GM18505 (cell line): ENCODE measurements at regions not wholly inside any gene's neighbourhood (a gene's known extent, or its start where the extent isn't known, plus 50 kb on each side); places are given as distances from the start of the nearest gene placed in this dataset.

ENCODE experiments used
- ATAC-seq: cut with Tn5 transposase; IDR thresholded peaks from one replicate; pipeline ENCODE4 v1.9.1; 2021; ENCODE audit not compliant: unreplicated experiment
- POLR2A ChIP-seq: IDR thresholded peaks from 4 replicates; pipeline ENCODE4 v1.6.1; 2011; ENCODE audit warnings: borderline replicate concordance; ENCODE audit not compliant: insufficient read depth, insufficient read length; ENCODE audit errors: extremely low read depth

GRCh38 chr4:110675426-110675825, 52.5 kb upstream of the PITX2 start:
- TF ChIP-seq POLR2A = no peak
- no peak for ATAC-seq

DNA sequence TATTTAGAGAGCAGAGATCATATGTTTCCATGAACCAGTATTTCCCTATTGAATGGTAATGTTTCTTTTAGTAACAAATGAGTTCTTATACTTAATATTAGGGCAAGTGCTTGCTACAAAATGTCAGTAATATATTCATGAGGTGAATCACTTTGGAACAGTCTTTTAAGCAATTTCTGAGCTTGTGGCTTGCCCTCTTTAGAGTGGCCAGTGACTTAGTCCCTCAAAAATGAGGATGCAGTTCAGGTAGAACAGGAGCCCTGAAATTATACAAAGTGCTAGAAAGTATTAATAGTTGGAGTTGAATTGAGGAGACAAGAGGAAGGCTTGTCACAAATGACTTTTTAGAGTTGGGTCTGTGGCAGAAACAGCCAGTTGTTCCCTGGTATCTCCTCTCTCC, 53.4 kb upstream of the PITX2 start:
- ATAC-seq = no peak
- no peak for TF ChIP-seq POLR2A

GRCh38 chr4:110678517-110679227, 55.8 kb upstream of the PITX2 start:
- TF ChIP-seq POLR2A = no peak
- no peak for ATAC-seq

DNA sequence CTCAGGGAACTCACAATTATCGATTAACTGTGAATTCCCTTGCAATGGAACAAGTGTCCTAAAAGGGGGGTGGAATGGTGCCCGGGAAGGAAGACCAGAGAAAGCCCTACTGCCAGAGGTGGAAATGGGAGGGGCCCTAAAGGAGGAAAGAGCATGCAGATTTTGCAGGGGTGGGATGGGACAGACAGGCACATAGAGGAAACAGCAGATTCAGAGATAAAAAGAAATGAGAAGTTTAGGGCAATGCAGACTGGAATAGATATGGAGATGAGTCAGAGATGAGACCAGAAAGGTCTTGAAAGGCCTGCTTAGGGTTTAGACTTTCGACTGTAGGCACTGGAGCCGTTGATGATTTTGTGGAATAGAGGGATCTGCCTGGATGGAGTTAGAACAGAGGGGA, 57.4 kb upstream of the PITX2 start:
- TF ChIP-seq POLR2A = no peak
- no peak for ATAC-seq

DNA sequence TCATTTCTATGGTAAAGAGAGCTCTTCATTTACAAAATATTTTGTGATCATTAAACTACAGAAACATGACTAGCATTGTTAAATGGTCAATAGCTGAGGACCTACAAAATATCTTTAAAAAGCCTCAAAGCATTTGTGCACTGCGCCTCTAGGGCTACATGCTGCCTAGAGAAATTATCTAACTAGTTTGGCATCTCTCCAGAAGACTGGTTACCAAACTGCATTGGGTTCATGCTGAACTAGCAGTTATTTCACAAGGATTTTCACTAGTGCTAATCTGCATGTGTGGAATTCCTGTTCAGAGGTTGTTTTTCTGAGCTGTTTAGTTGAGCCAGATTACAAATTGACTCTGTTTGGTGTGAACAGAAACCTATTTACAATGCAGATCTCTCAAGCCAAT, 58.5 kb upstream of the PITX2 start:
- ATAC-seq = no peak
- TF ChIP-seq POLR2A = no peak

DNA sequence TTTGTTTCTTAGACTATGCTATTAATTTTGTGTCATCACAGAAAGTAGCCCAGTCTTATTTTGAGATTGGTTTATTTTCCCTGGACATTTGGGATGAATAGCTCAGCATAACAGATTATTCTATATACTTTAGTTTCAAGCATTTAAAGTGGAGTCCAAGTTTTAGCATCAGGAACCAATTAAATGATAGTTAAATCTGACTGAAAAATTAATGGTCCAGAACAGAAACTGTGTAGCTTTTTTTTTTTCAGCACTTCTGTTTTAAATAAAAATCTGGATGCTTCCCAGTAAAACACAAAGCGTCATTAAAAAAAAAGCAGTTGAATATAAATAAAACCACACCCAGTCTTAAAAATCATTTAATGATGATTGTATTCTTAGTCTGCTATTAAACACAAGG, 59.4 kb upstream of the PITX2 start:
- TF ChIP-seq POLR2A = no peak
- ATAC-seq = no peak

DNA sequence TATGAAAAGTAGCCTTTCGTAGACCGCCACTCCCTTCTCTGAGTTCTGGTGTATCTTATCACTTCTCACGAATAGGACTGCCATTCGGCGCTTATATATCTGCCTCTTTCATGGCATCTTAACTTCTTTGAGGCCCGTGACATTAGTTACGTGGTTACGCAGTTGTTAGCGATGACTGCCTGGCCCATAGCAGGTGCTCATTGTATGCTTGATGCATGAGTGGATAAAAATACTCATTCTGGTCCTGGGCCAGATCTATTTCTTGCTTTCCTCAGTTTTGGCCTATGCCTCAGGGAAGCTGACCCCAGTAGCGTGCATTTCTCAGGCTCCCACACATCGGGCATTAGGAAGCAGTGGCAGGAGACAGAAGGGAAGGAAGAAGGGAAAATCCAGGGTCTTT, 60.7 kb upstream of the PITX2 start:
- no peak for TF ChIP-seq POLR2A
- ATAC-seq = no peak

DNA sequence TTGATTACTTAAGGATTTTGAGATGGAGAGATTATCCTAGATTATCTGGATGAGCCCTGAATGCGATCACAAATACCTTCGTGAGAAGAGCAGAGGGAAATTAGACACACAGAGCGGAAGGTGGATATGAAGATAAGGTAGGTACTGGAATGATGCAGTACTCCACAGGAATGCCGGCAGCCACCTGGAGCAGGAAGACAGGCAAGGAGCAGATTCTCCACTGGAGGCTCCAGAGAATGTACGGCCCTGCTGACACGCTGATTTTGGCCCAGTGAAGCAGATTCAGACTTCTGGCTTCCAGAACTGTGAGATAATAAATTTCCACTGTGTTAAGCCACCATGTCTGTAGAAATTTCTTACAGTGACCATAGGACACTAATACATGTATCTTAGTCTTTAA, 79.4 kb upstream of the PITX2 start:
- ATAC-seq = no peak
- no peak for TF ChIP-seq POLR2A

GRCh38 chr4:110704748-110705439, 82.0 kb upstream of the PITX2 start:
- ATAC-seq = peak; percentile 88
- TF ChIP-seq POLR2A = no peak

- peak; percentile 33 for ATAC-seq
- TF ChIP-seq POLR2A = no peak
Measured at GRCh38 chr4:110705440-110705782, 82.5 kb upstream of the PITX2 start.

- TF ChIP-seq POLR2A = no peak
- no peak for ATAC-seq
Measured at GRCh38 chr4:110710070-110710469, 87.2 kb upstream of the PITX2 start.

GRCh38 chr4:110712486-110712885, 89.6 kb upstream of the PITX2 start:
- ATAC-seq = no peak
- no peak for TF ChIP-seq POLR2A

DNA sequence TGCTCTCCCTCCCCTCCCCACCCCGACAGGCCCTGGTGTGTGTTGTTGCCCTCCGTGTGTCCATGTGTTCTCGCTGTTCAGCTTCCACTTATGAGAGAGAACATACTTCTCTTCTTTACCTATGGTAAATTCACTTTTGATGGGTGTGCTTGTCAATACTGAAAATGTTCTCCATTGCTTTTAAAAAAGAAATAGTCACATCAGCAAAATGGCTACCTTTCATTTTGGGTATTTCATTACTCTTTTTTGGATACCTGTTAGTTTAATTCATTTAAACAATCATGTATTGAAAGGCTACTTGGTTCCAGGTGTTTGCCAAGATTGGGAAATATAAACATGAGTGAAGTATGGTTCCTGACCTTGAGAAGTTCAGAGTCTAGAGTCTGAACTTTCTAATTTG, 107.4 kb upstream of the PITX2 start:
- TF ChIP-seq POLR2A = no peak

GRCh38 chr4:110733901-110734300, 111.0 kb upstream of the PITX2 start:
- no peak for TF ChIP-seq POLR2A
- ATAC-seq = no peak

More for the DNA sequence above, 107.4 kb upstream of the PITX2 start:
- ATAC-seq = no peak
